CD14-positive monocyte (primary cell): ENCODE measurements at regions not wholly inside any gene's neighbourhood (a gene's known extent, or its start where the extent isn't known, plus 50 kb on each side); places are given as distances from the start of the nearest gene placed in this dataset.

ENCODE experiments used
- DNase-seq, 3 donors: peaks; one replicate each; pipeline ENCODE4 v3.0.0-alpha.2; 2011 to 2022
- H2AFZ ChIP-seq: 2 replicates; pipeline ENCODE4 v1.6.0; 2012; ENCODE audit warnings: mild to moderate bottlenecking, low read depth, low read length, inconsistent platforms; ENCODE audit not compliant: insufficient read depth, poor library complexity, severe bottlenecking
- H3K27ac ChIP-seq, 2 donors: 1 replicate in 1 of 2; 2 replicates in 1 of 2; pipeline ENCODE4 v1.5.1; 2012 to 2013; ENCODE audit warnings: low read length in 2 of 2, control low read depth in 1 of 2, inconsistent platforms in 1 of 2, low read depth in 1 of 2, mild to moderate bottlenecking in 1 of 2
- H3K27me3 ChIP-seq, 2 donors: one replicate each; pipeline versions ENCODE4 v1.6.0 to v1.6.1; 2011 to 2013; ENCODE audit warnings: low read length in 2 of 2; ENCODE audit not compliant: control insufficient read depth in 2 of 2, insufficient read depth in 2 of 2
- H3K36me3 ChIP-seq, 2 donors: replicated peaks in 1 of 2; 1 replicate in 1 of 2; 2 replicates in 1 of 2; pipeline versions ENCODE4 v1.5.1 to v1.6.1; 2012 to 2013; ENCODE audit warnings: low read length in 2 of 2, control low read depth in 1 of 2, inconsistent platforms in 1 of 2, mild to moderate bottlenecking in 1 of 2; ENCODE audit not compliant: insufficient read depth in 2 of 2, control insufficient read depth in 1 of 2
- H3K4me1 ChIP-seq, 2 donors: 1 replicate in 1 of 2; 2 replicates in 1 of 2; pipeline versions ENCODE4 v1.5.1 to v1.6.1; 2012 to 2013; ENCODE audit warnings: low read length in 2 of 2, control low read depth in 1 of 2, inconsistent platforms in 1 of 2, mild to moderate bottlenecking in 1 of 2, moderate library complexity in 1 of 2; ENCODE audit not compliant: insufficient read depth in 2 of 2, control insufficient read depth in 1 of 2
- H3K4me2 ChIP-seq: replicated peaks from 2 replicates; pipeline ENCODE3; 2012; ENCODE audit warnings: low read length, moderate library complexity, mild to moderate bottlenecking; ENCODE audit not compliant: poor library complexity, severe bottlenecking; ENCODE audit errors: extremely low read depth
- H3K4me3 ChIP-seq, 3 experiments: fragments of 200-600 bp in 1 of 3; sonication (generic) in 1 of 3; replicated peaks in 1 of 3; 1 replicate in 2 of 3; 2 replicates in 1 of 3; pipeline ENCODE4 v1.5.1; 2011 to 2013; ENCODE audit warnings: low read length in 3 of 3, mild to moderate bottlenecking in 3 of 3, control low read depth in 2 of 3, low read depth in 2 of 3, inconsistent platforms in 1 of 3, moderate library complexity in 1 of 3
- H3K79me2 ChIP-seq: 2 replicates; pipeline ENCODE4 v1.6.0; 2012; ENCODE audit warnings: mild to moderate bottlenecking, control low read depth, inconsistent platforms, low read length, moderate library complexity; ENCODE audit not compliant: insufficient read depth
- H3K9ac ChIP-seq: 2 replicates; pipeline ENCODE4 v1.6.0; 2017; ENCODE audit warnings: low read length, mild to moderate bottlenecking; ENCODE audit not compliant: insufficient read depth, poor library complexity, severe bottlenecking
- H3K9me3 ChIP-seq, 2 donors: replicated peaks in 1 of 2; 1 replicate in 1 of 2; 2 replicates in 1 of 2; pipeline versions ENCODE4 v1.5.1 to v1.6.1; 2012 to 2013; ENCODE audit warnings: low read length in 2 of 2, control low read depth in 1 of 2; ENCODE audit not compliant: control insufficient read depth in 1 of 2, insufficient read depth in 1 of 2
- H4K20me1 ChIP-seq: 2 replicates; pipeline ENCODE4 v1.6.0; 2012; ENCODE audit warnings: mild to moderate bottlenecking, low read length, control low read depth, moderate library complexity; ENCODE audit not compliant: insufficient read depth
- H3K27ac Mint-ChIP-seq, 7 donors: one replicate each; pipeline ENCODE4 v1.8.0; 2020; ENCODE audit warnings: mild to moderate bottlenecking in 7 of 7, mixed read lengths in 7 of 7, moderate library complexity in 6 of 7, inconsistent platforms in 2 of 7
- H3K27me3 Mint-ChIP-seq, 3 donors: one replicate each; pipeline ENCODE4 v1.8.0; 2021 to 2022; ENCODE audit warnings: low read depth in 3 of 3, mild to moderate bottlenecking in 3 of 3, mixed read lengths in 3 of 3, moderate library complexity in 3 of 3, inconsistent platforms in 1 of 3
- H3K36me3 Mint-ChIP-seq, 2 donors: one replicate each; pipeline ENCODE4 v1.8.0; 2020; ENCODE audit warnings: mixed read lengths in 2 of 2, inconsistent platforms in 1 of 2, mild to moderate bottlenecking in 1 of 2
- H3K4me1 Mint-ChIP-seq: one replicate; pipeline ENCODE4 v1.8.0; 2020; ENCODE audit warnings: mild to moderate bottlenecking, mixed read lengths
- H3K4me3 Mint-ChIP-seq, 2 donors: one replicate each; pipeline ENCODE4 v1.8.0; 2020; ENCODE audit warnings: mild to moderate bottlenecking in 2 of 2, mixed read lengths in 2 of 2, moderate library complexity in 1 of 2
- H3K9me3 Mint-ChIP-seq, 7 donors: one replicate each; pipeline ENCODE4 v1.8.0; 2020 to 2022; ENCODE audit warnings: mixed read lengths in 7 of 7, mild to moderate bottlenecking in 6 of 7, moderate library complexity in 6 of 7, inconsistent platforms in 2 of 7
- WGBS: methylation state at CpG from one replicate; pipeline ENCODE4 v1.1.5; 2013; ENCODE audit warnings: missing lambda C conversion rate; ENCODE audit not compliant: insufficient coverage; 5-methylcytosine and 5-hydroxymethylcytosine counted together
- intact Hi-C, 2 donors: fragments of 100-400 bp; cut with micrococcal nuclease; formaldehyde crosslinking; loops; one replicate each; pipeline versions ENCODE4 v1.15.0 to v1.15.1; 2023
- TF ChIP-seq, protein P1 (sequence below): fragments of 200-600 bp; IDR thresholded peaks from one replicate; pipeline ENCODE4 v1.8.0; 2022; ENCODE audit warnings: antibody characterized with exemption, mild to moderate bottlenecking

DNA sequence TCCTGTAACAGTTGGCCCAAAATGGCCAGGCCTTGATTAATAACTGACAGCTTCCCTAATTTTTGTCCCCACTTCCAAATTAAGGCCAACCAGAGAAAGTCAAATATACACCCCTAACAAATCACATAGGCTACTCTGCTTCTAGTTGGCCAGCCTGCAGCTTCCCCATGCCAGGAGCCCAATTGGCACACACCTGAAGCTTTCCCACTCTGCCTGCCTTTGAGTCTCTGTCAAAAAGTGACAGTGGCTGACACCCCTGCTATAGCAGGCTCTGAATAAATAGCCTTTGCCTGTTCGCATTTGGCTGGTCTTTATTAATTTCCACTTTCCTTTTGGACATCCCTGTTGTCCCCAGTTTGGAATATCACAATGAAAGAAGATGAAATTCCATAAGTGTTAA lies 256.6 kb upstream of the NCKAP5 start:
- Histone ChIP-seq H3K36me3 (no peaks in the 10 kb centered on the region), H3K9me3 (no peaks in the 10 kb centered on the region), H2AFZ (no peak overlapping the region), H3K27me3 (no peaks in the 10 kb centered on the region), H3K4me1 (no peaks in the 10 kb centered on the region), H3K79me2 (no peaks in the 10 kb centered on the region), H3K4me2 (no peak overlapping the region), H3K27ac (no peak overlapping the region), H3K4me3 (no peak overlapping the region), H4K20me1 (no peaks in the 10 kb centered on the region), H3K9ac (no peak overlapping the region)
- no peaks in the 10 kb centered on the region for H3K36me3 Mint-ChIP-seq
- no peak for DNase-seq
- H3K4me3 Mint-ChIP-seq, result no peak overlapping the region
- WGBS, result no CpG with 5 or more reads among the region's 1 CpG
- H3K27ac Mint-ChIP-seq, result no peak overlapping the region
- peaks cover 0 to 3% (median 0%) of the 10 kb centered on the region in 3 donors for H3K27me3 Mint-ChIP-seq
- TF ChIP-seq, protein P1, sequence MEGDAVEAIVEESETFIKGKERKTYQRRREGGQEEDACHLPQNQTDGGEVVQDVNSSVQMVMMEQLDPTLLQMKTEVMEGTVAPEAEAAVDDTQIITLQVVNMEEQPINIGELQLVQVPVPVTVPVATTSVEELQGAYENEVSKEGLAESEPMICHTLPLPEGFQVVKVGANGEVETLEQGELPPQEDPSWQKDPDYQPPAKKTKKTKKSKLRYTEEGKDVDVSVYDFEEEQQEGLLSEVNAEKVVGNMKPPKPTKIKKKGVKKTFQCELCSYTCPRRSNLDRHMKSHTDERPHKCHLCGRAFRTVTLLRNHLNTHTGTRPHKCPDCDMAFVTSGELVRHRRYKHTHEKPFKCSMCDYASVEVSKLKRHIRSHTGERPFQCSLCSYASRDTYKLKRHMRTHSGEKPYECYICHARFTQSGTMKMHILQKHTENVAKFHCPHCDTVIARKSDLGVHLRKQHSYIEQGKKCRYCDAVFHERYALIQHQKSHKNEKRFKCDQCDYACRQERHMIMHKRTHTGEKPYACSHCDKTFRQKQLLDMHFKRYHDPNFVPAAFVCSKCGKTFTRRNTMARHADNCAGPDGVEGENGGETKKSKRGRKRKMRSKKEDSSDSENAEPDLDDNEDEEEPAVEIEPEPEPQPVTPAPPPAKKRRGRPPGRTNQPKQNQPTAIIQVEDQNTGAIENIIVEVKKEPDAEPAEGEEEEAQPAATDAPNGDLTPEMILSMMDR, result no peak
- H3K4me1 Mint-ChIP-seq, result no peaks in the 10 kb centered on the region
- peaks cover 0 to 8% (median 2%) of the 10 kb centered on the region in 7 donors for H3K9me3 Mint-ChIP-seq
- intact Hi-C loops, result no loop called here

- H3K4me2 ChIP-seq, result no peak overlapping the region
- H3K4me1 ChIP-seq, result no peaks in the 10 kb centered on the region
- no peak overlapping the region for H3K27ac ChIP-seq
- intact Hi-C loops, result no loop called here
- no peak overlapping the region for H3K9ac ChIP-seq
- no peaks in the 10 kb centered on the region for H4K20me1 ChIP-seq
- TF ChIP-seq, protein P1, result no peak
- no peak for DNase-seq
- 97% methylated on average over 6 of the region's 6 CpGs for WGBS
- no peak overlapping the region for H3K4me3 ChIP-seq
- no peak overlapping the region for H2AFZ ChIP-seq
- no peaks in the 10 kb centered on the region for H3K36me3 ChIP-seq
- no peaks in the 10 kb centered on the region for H3K27me3 ChIP-seq
- H3K9me3 ChIP-seq, result no peaks in the 10 kb centered on the region
- Mint-ChIP-seq H3K27me3 (peaks cover 0 to 3% (median 0%) of the 10 kb centered on the region in 3 donors), H3K36me3 (no peaks in the 10 kb centered on the region), H3K9me3 (peaks cover 0 to 8% (median 2%) of the 10 kb centered on the region in 7 donors), H3K4me3 (no peak overlapping the region), H3K4me1 (no peaks in the 10 kb centered on the region), H3K27ac (no peak overlapping the region)
- no peaks in the 10 kb centered on the region for H3K79me2 ChIP-seq
Observed at GRCh38 chr2:133825778-133826177, 257.5 kb upstream of the NCKAP5 start.
